ENCODE measurements at regions not wholly inside any gene's neighbourhood (a gene's known extent, or its start where the extent isn't known, plus 50 kb on each side); places are given as distances from the start of the nearest gene placed in this dataset.

GRCh38 chr5:73351593-73351992 lies 97.0 kb downstream of the FOXD1 start:
- H3K4me3 ChIP-seq (ENCODE audit: low read depth, low read length) = no peak overlapping the region
- TF ChIP-seq, protein P1, sequence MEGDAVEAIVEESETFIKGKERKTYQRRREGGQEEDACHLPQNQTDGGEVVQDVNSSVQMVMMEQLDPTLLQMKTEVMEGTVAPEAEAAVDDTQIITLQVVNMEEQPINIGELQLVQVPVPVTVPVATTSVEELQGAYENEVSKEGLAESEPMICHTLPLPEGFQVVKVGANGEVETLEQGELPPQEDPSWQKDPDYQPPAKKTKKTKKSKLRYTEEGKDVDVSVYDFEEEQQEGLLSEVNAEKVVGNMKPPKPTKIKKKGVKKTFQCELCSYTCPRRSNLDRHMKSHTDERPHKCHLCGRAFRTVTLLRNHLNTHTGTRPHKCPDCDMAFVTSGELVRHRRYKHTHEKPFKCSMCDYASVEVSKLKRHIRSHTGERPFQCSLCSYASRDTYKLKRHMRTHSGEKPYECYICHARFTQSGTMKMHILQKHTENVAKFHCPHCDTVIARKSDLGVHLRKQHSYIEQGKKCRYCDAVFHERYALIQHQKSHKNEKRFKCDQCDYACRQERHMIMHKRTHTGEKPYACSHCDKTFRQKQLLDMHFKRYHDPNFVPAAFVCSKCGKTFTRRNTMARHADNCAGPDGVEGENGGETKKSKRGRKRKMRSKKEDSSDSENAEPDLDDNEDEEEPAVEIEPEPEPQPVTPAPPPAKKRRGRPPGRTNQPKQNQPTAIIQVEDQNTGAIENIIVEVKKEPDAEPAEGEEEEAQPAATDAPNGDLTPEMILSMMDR (IDR thresholded peaks at IDR 0.05; ENCODE audit: low read depth, low read length) = no peak

GRCh38 chr5:73346878-73347408 lies 101.6 kb downstream of the FOXD1 start:
- H3K4me3 ChIP-seq (ENCODE audit: low read depth, low read length) = no peak overlapping the region
- DNase-seq (ENCODE audit: low read depth, low spot score) = no peak
- in situ Hi-C loops (cut with HindIII; ENCODE audit: low sequenced_read_pairs) = no loop called here
- TF ChIP-seq, protein P1 (IDR thresholded peaks at IDR 0.05; ENCODE audit: low read depth, low read length) = no peak

More at GRCh38 chr5:73351593-73351992, 97.0 kb downstream of the FOXD1 start:
- in situ Hi-C loops (cut with HindIII; ENCODE audit: low sequenced_read_pairs) = no loop called here
- DNase-seq (ENCODE audit: low read depth, low spot score) = no peak

DNA sequence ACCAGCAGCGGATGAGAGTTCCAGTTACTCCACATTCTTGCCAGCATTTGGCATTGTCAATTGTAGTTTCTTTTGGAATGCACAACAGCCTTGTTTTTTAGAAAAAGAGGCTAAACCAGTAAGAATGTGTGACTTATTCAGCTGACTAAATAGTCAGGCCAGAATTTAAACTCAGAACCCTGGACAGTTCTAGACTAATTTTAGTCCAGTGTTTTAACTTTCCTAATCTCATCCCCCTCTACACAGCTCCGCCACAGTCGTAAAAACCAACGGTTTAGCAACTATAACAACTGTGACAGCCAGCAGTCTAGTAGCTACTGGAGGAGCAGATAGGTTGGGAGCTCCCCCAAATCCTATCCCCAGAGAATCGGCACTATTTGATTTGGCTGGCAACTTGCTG lies 103.7 kb downstream of the FOXD1 start:
- TF ChIP-seq, protein P1 (IDR thresholded peaks at IDR 0.05; ENCODE audit: low read depth, low read length) = no peak
- in situ Hi-C loops (cut with HindIII; ENCODE audit: low sequenced_read_pairs) = no loop called here
- H3K4me3 ChIP-seq (ENCODE audit: low read depth, low read length) = no peak overlapping the region
- DNase-seq (ENCODE audit: low read depth, low spot score) = no peak

DNA sequence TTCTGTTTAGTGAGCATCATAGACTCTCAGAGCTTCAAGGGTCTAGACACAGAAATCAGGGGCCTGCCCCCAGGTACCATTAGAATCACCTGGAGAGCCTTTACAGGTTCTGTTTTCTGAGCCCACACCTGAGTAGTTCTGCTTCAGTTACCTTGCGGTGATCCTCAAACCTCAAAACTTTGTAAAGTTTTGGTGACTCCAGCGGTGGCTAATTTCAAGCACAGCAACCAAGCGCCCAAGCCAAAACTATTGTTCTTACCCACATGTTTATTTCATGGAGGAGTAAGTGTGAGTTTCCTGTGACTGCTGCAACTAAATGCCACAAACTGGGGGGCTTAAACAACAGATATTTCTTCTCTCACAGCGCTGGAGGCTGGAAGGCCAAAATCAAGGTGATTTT lies 108.9 kb downstream of the FOXD1 start:
- in situ Hi-C loops (cut with HindIII; ENCODE audit: low sequenced_read_pairs) = no loop called here
- H3K4me3 ChIP-seq (ENCODE audit: low read depth, low read length) = no peak overlapping the region
- peak; percentile 45 for DNase-seq (ENCODE audit: low read depth, low spot score)
- TF ChIP-seq, protein P1 (IDR thresholded peaks at IDR 0.05; ENCODE audit: low read depth, low read length) = no peak

DNA sequence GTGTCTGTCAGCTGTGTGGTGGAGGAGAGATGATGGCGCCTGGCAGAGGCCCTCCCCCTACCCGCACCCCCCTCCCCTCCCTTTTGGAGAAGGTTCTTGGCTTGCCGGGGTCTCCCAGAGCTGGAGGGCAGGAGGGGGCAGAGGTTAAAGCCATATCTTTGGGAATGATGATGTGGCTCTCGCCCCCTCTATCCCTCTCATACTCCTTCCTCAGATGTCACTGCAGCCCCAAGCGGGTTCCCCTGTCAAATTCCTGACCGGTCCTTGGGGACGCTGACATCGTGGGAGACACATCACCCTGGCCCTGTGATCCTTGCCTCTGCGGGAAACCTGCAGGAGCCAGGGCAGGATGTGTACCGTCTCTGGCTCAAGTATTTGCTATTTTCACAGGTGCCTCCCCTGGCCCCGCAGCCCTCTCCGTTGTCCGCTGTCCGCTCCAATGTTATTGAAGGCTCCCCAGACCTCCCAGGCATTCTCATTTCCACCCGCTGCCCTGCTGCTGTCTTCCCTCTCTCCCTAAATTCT lies 109.5 kb downstream of the FOXD1 start:
- TF ChIP-seq, protein P1 (IDR thresholded peaks at IDR 0.05; ENCODE audit: low read depth, low read length) = no peak
- no peak overlapping the region for H3K4me3 ChIP-seq (ENCODE audit: low read depth, low read length)
- peak; percentile 54 for DNase-seq (ENCODE audit: low read depth, low spot score)
- in situ Hi-C loops (cut with HindIII; ENCODE audit: low sequenced_read_pairs) = no loop called here

DNA sequence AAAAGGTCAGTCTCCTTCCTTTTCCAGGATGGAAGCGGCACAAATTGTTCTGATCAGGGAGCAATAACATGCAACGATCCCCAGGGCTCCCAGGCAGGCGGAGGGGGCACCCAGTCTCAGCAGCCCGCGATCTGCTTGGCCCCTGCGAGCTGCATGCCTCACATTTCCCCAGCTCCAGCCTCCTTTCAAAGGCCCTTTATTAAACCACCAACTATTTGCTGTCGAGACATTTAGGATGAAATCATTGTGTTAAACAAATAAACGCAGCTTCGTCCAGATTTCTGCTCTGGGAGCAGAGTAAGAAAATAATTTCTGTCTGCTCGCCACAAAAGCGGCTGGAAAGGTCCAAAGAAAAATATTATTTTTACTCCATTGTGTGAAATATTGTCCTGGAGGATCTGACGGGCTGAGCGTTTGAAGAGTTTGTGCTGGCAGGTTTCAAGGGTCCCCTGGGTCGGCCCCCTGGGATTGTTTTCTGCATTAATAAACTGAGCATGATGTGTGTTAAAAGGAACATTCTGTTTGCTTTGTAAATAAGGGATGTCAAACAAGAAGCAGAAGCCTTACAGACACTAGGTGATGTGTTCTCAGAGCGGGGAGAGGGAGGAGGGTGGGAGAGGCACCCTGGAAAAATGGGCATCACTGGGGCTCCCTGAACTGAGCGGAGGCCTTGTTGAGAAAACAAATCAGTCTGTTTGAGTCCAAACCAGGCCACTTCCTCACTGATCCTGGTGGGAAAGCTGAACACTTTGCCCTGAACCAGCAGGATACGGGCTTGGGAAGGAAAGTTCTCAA lies 110.1 kb downstream of the FOXD1 start:
- DNase-seq (ENCODE audit: low read depth, low spot score) = peak; percentile 97
- TF ChIP-seq, protein P1 (IDR thresholded peaks at IDR 0.05; ENCODE audit: low read depth, low read length) = no peak
- no peak overlapping the region for H3K4me3 ChIP-seq (ENCODE audit: low read depth, low read length)
- in situ Hi-C loops (cut with HindIII; ENCODE audit: low sequenced_read_pairs) = no loop called here
